HS-27A (cell line): ENCODE measurements at regions not wholly inside any gene's neighbourhood (a gene's known extent, or its start where the extent isn't known, plus 50 kb on each side); places are given as distances from the start of the nearest gene placed in this dataset.

Experiments
- DNase-seq: peaks from one replicate; pipeline ENCODE4 v3.0.0-alpha.2; 2012; ENCODE audit warnings: low read depth, missing footprints

DNA sequence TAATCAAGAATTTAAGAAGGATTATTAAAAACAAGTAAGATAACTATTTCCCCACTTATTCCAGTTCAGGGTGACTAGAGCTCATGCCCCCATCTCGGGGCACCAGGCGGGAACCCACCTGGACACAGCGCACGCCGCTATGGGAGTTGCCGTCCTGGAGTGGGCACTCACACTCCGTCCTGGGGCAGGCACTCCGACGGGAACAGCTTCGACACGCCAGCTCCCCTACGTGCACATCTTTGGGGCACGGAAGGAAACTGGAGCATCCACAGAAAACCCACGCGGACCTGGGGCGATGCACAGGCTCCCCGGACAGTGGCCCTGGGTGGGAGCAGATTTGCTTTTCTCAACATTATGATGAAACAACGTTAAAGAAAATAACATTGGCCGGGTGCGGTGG lies 52.0 kb upstream of the GATA5 start:
- DNase-seq, result no peak

GRCh38 chr20:62528983-62529891 lies 53.4 kb upstream of the GATA5 start:
- no peak for DNase-seq

- DNase-seq, result no peak
These were observed 54.3 kb upstream of the GATA5 start for GRCh38 chr20:62529896-62530642.

DNA sequence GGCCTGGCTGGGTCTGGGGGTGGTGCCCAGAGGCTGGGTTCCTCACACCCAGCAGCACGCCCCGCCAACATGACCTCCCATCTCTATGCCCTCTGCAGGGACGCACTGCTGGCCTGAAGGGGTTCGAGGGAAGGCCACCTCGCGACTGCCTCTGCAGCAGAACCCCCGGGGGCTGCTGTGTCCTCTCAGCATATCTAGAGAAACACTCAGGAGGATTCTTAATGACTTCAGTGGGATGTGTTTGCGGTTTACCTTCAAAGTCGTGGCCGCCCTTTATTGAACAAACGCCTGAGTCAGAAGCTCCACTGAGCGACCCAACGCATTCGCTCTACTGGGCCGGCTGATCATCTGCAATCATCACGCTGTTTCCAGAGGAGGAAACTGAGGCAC lies 54.8 kb upstream of the GATA5 start:
- no peak for DNase-seq

- no peak for DNase-seq
These were observed 55.4 kb upstream of the GATA5 start for GRCh38 chr20:62531046-62531838.

DNA sequence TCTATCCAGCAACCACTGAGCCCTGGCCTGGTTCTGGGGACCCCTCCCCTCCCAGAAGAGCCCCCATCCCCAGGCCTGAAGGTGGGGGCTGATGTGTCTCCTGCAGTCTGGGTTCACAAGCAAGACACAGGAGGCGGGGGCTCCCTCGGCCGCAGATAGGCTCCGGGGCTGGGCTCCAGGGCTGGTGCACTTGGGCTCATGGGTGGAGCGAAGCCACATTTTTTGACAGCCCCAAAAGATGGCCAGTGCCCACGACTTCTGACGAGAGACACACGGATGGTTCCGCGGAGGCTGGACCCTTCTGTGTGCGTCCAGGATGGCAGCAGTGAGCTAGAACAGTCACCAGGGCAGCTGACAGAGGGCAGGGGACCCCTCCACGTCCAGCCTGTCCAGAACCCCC lies 57.1 kb upstream of the GATA5 start:
- DNase-seq, result no peak

- DNase-seq, result no peak
These were observed 58.0 kb upstream of the GATA5 start for GRCh38 chr20:62533591-62534495.

DNA sequence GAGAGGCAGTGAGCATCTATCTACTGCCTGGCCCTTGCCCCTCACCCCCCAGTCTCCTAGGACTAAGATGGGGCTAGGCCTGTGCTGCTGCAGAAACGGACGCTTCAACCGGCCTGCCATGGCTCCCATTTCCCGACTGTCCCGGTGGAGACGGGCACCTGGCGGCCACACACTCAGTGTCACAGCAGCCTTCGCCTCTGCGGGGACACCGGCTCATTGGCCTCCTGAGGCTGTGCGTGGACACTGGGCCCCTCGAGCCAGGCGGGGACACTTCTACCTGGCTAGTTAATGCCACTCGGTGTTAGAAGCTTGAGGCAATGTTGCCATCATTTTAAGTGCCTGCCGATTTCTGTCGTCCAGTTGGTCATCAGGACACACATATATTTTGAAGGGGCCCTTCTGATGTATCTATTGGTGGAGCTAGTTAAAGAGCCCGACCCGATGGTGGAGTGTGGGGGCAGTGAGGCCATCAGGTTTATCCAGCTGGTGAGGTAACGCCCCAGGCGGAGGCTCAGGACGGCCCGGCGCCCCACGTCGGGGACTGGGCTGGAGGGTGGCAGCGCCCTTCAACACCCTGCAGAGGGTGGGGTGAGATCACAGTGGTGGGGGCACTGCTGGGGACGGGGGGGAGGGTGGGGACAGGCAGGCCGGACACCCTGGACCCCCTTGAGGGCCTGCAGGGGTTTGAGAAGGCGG lies 58.9 kb upstream of the GATA5 start:
- no peak for DNase-seq

GRCh38 chr20:62535282-62535811 lies 59.6 kb upstream of the GATA5 start:
- no peak for DNase-seq

DNA sequence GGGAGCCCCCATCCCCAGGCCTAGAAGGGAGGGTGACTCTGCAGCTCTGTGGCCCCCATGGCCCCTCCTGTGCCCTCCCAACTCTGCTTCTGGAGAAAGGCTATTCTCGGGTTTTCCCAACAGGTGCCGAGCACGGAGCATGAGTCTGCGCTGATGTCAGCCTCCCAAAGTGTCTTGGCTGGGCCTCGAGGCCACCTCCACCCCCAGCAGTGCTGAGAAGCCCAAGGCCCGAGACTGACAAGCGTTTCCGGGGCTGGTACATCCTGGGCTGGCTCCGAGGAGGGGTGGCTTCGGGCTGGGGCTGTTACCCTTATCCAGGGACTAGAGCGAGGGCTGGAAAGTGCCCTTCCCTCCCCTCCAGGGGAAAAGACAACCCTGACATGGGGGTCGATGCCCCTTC lies 60.2 kb upstream of the GATA5 start:
- no peak for DNase-seq

DNA sequence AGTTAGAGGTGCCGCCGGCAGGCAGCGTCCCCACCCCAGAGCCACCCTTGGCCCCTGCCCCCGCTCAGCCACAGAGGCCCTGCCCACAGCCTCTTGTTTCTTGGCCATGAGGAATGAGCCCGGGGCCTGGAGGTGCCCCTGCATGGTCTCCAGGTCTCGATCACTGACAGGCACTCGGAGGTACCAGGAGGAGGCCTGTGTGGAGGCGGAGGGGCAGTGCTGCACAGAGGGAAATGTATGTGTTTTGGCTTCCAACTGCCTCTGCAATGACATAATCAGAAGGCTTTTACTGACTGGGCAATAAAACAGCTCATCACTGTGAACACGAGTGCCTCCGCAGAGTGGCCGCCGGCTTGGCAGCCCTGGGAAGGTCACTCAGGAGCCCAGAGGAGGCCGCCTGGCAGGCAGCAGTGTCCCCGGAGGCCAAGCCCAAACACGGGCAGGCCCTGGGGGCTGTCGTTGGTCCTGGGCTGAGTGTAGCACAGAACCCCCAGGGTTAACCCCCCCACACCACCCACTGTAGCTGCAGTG lies 61.1 kb upstream of the GATA5 start:
- DNase-seq, result no peak

DNA sequence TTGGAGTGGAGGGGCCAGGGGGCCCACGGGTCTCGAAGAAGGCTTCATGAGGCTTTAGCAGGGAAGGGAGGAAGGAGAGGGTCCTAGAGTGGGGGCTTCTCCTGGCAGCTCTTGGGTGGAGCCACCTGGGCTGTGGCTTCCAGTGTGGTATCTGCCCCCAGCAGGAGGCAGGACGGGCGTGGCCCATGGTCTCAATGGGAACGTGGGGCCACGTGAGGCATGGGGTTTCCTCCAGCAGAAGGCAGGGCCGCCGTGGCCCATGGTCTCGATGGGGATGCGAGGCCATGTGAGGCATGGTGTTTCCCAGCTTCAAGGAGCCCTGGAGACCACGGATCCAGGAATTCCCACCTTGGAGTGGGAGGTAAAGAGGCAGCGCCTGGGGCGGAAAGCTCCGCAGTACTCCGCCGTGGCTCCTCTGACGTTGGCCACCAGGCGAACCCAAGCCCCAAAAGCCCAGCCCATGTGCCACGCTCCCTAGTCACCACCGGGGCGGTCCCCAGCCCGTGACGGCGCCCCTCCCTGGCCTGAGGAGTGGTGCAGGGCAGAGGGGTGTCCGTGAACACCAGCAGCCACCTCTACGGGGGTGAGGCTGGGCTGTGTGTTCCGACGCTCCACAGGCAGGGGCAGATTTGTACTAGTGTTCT lies 62.0 kb upstream of the GATA5 start:
- no peak for DNase-seq

- DNase-seq, result no peak
These were observed 63.6 kb upstream of the GATA5 start for GRCh38 chr20:62539198-62540045.

GRCh38 chr20:62540504-62540903 lies 64.7 kb upstream of the GATA5 start:
- no peak for DNase-seq

DNA sequence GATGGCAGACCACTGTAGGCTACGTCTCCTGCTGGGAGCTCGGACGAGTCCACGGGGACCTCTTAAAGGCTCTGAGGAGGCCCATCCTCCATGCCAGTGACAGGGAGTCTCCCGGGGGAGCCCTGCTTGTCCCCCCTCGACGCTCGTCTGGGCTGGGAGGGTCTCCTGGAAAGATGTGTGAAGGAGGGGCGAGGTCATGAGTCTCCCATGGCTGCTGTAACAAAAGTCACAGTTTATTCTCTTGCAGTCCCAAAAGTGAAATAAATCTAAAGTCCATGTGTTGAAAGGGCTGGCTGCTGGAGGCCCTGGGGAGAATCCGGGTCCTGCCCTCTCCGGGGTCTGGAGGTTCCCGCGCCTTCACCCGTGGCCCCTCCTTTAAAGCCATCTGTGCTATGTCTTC lies 67.1 kb upstream of the GATA5 start:
- no peak for DNase-seq

GRCh38 chr20:62543470-62544302 lies 67.9 kb upstream of the GATA5 start:
- no peak for DNase-seq

DNA sequence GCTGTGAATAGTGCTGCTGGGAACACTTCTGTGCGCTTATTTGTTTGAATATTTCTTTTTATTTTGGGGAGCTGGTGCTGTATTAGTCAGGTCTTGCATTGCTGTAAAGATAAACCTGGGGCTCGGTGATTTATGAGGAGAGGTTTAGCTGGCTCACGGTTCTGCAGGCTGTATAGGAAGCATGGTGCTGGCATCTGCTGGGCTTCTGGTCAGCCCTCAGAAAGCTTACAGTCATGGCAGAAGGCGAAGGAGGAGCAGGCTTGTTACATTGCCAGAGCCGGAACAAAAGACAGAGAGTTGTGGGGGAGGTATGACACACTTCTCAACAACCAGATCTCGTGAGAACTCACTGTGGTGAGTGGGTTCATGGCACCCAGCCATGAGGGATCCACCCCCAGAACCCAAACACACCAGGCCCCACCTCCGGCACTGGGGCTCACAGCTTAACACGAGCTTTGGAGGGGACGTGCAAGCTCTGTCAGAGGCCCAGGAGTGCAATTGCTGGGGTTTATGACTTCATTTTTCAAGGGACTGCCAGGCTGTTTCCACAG lies 68.8 kb upstream of the GATA5 start:
- no peak for DNase-seq

DNA sequence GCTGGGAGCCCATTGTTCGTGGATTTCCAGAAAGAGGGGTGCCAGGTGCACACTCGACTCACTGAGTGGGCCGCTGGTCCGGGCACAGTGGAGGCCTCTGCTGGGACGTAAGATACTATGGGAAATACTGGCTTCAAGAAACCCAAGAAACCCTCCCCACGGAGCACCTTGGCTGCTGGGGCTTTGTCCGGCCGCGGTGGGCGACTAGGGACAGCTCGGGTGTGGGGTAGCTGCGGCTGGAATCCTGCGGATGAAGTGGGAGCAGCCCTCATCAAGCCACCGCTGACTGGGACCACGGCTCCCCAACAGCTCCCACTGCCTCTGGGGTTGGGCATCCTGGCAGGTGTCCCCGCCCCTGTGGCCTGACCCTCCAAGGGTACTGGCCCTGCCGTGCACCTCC lies 69.5 kb upstream of the GATA5 start:
- DNase-seq, result no peak
